ENCODE measurements at regions not wholly inside any gene's neighbourhood (a gene's known extent, or its start where the extent isn't known, plus 50 kb on each side); places are given as distances from the start of the nearest gene placed in this dataset.

- Histone ChIP-seq H3K4me3 (no peak overlapping the region), H3K36me3 (no peaks in the 10 kb centered on the region), H3K27me3 (no peaks in the 10 kb centered on the region), H3K4me1 (no peaks in the 10 kb centered on the region), H3K9me3 (no peaks in the 10 kb centered on the region), H3K27ac (no peak overlapping the region)
- intact Hi-C loops (cut with DNase I; ENCODE audit: low total_unique reads), result no loop called here
- TF ChIP-seq POLR2A (IDR thresholded peaks at IDR 0.05) (no peak), CTCF (IDR thresholded peaks at IDR 0.05) (no peak), POLR2AphosphoS5 (IDR thresholded peaks at IDR 0.05) (no peak)
- DNase-seq (ENCODE audit: low spot score in 2 of 2), result no peak
Measured at GRCh38 chr1:225713281-225713680, 60.4 kb upstream of the ENAH start.

GRCh38 chr1:225720937-225721336 is 56.7 kb upstream of the SRP9 start:
- no peak for TF ChIP-seq CTCF (IDR thresholded peaks at IDR 0.05)
- TF ChIP-seq POLR2A (IDR thresholded peaks at IDR 0.05), result no peak
- TF ChIP-seq POLR2AphosphoS5 (IDR thresholded peaks at IDR 0.05), result no peak
- Histone ChIP-seq H3K4me3 (no peak overlapping the region), H3K27me3 (no peaks in the 10 kb centered on the region), H3K9me3 (no peaks in the 10 kb centered on the region), H3K27ac (no peak overlapping the region), H3K4me1 (no peaks in the 10 kb centered on the region), H3K36me3 (no peaks in the 10 kb centered on the region)
- no peak for DNase-seq (ENCODE audit: low spot score in 2 of 2)
- intact Hi-C loops (cut with DNase I; ENCODE audit: low total_unique reads), result loop anchor here (2.0 kb wide), 1 partner anchor 42 kb away; no protein-coding TSS in a partner anchor

- DNase-seq (ENCODE audit: low spot score in 2 of 2), result no peak
- Histone ChIP-seq H3K9me3 (no peaks in the 10 kb centered on the region), H3K36me3 (no peaks in the 10 kb centered on the region), H3K27me3 (no peaks in the 10 kb centered on the region), H3K4me3 (no peak overlapping the region), H3K4me1 (no peaks in the 10 kb centered on the region), H3K27ac (no peak overlapping the region)
- no peak for TF ChIP-seq CTCF (IDR thresholded peaks at IDR 0.05)
- no peak for TF ChIP-seq POLR2AphosphoS5 (IDR thresholded peaks at IDR 0.05)
- TF ChIP-seq POLR2A (IDR thresholded peaks at IDR 0.05), result no peak
- intact Hi-C loops (cut with DNase I; ENCODE audit: low total_unique reads), result no loop called here
Measured at GRCh38 chr1:225724251-225724650, 53.4 kb upstream of the SRP9 start.
